ENCODE measurements at regions not wholly inside any gene's neighbourhood (a gene's known extent, or its start where the extent isn't known, plus 50 kb on each side); places are given as distances from the start of the nearest gene placed in this dataset.

- no peak for DNase-seq
Observed at GRCh38 chr3:174408310-174408709, 450.8 kb upstream of the NAALADL2 start.

GRCh38 chr3:174409086-174409743 is 449.9 kb upstream of the NAALADL2 start:
- DNase-seq: no peak

- DNase-seq: no peak
Observed at GRCh38 chr3:174413062-174413912, 445.8 kb upstream of the NAALADL2 start.

- DNase-seq: no peak
Observed at GRCh38 chr3:174414902-174415301, 444.2 kb upstream of the NAALADL2 start.

- no peak for DNase-seq
Observed at GRCh38 chr3:174417573-174417972, 441.6 kb upstream of the NAALADL2 start.

- no peak for DNase-seq
Observed at GRCh38 chr3:174419216-174419615, 439.9 kb upstream of the NAALADL2 start.

- DNase-seq: no peak
Observed at GRCh38 chr3:174423936-174424335, 435.2 kb upstream of the NAALADL2 start.

- no peak for DNase-seq
Observed at GRCh38 chr3:174424656-174425055, 434.5 kb upstream of the NAALADL2 start.

- no peak for DNase-seq
Observed at GRCh38 chr3:174425422-174425821, 433.7 kb upstream of the NAALADL2 start.

GRCh38 chr3:174430986-174431385 is 428.1 kb upstream of the NAALADL2 start:
- DNase-seq: no peak

- no peak for DNase-seq
Observed at GRCh38 chr3:174431717-174432116, 427.4 kb upstream of the NAALADL2 start.

- DNase-seq: no peak
Observed at GRCh38 chr3:174436367-174436766, 422.8 kb upstream of the NAALADL2 start.

- DNase-seq: no peak
Observed at GRCh38 chr3:174438501-174439145, 420.5 kb upstream of the NAALADL2 start.

- no peak for DNase-seq
Observed at GRCh38 chr3:174439331-174440252, 419.5 kb upstream of the NAALADL2 start.

GRCh38 chr3:174440253-174440701 is 418.9 kb upstream of the NAALADL2 start:
- DNase-seq: peak in 1 of 2 experiments; percentile 39

GRCh38 chr3:174440741-174441587 is 418.2 kb upstream of the NAALADL2 start:
- peak; percentile 48 to 81 for DNase-seq

- DNase-seq: no peak
Observed at GRCh38 chr3:174441588-174442301, 417.4 kb upstream of the NAALADL2 start.

GRCh38 chr3:174442302-174442682 is 416.8 kb upstream of the NAALADL2 start:
- no peak for DNase-seq

GRCh38 chr3:174444391-174444790 is 414.7 kb upstream of the NAALADL2 start:
- DNase-seq: no peak

GRCh38 chr3:174457758-174458157 is 401.4 kb upstream of the NAALADL2 start:
- DNase-seq: no peak

- no peak for DNase-seq
Observed at GRCh38 chr3:174460831-174461230, 398.3 kb upstream of the NAALADL2 start.

Data from SW 1271 (cell line).